HepG2 (cell line): ENCODE measurements at regions not wholly inside any gene's neighbourhood (a gene's known extent, or its start where the extent isn't known, plus 50 kb on each side); places are given as distances from the start of the nearest gene placed in this dataset.

ENCODE experiments used
- GATAD1 ChIP-seq: IDR thresholded peaks from 2 replicates; pipeline ENCODE4 v1.6.1; 2016; ENCODE audit warnings: missing genetic modification reagents, missing compliant biosample characterization
- GATAD2A ChIP-seq: IDR thresholded peaks from 2 replicates; pipeline ENCODE4 v1.6.1; 2016
- HOXA5 ChIP-seq: sonication (generic); formaldehyde crosslinking; IDR thresholded peaks from 2 replicates; pipeline ENCODE4 v1.4.0; 2020; ENCODE audit warnings: missing genetic modification reagents
- NCOA1 ChIP-seq: sonication (generic); formaldehyde crosslinking; IDR thresholded peaks from 2 replicates; pipeline ENCODE4 v1.9.0; 2021; ENCODE audit warnings: missing genetic modification reagents
- NKX3-1 ChIP-seq: sonication (generic); formaldehyde crosslinking; IDR thresholded peaks from 2 replicates; pipeline ENCODE4 v1.5.0; 2020; ENCODE audit warnings: missing genetic modification reagents
- RXRB ChIP-seq: IDR thresholded peaks from 2 replicates; pipeline ENCODE4 v1.6.1; 2016; ENCODE audit warnings: borderline replicate concordance, missing genetic modification reagents, missing compliant biosample characterization
- SOX5 ChIP-seq: IDR thresholded peaks from 2 replicates; pipeline ENCODE4 v1.6.1; 2016; ENCODE audit warnings: borderline replicate concordance
- TBX2 ChIP-seq: sonication (generic); formaldehyde crosslinking; IDR thresholded peaks from 2 replicates; pipeline ENCODE4 v1.5.0; 2020; ENCODE audit warnings: missing genetic modification reagents, mild to moderate bottlenecking, borderline replicate concordance
- ZMYM4 ChIP-seq: sonication (generic); formaldehyde crosslinking; IDR thresholded peaks from 2 replicates; pipeline ENCODE4 v1.8.1; 2023; ENCODE audit warnings: mild to moderate bottlenecking, missing genetic modification reagents
- ZSCAN21 ChIP-seq: sonication (generic); formaldehyde crosslinking; IDR thresholded peaks from 2 replicates; pipeline ENCODE4 v1.8.0; 2022; ENCODE audit warnings: mild to moderate bottlenecking, missing genetic modification reagents, moderate library complexity, borderline replicate concordance
- TF ChIP-seq, protein P1 (sequence below): sonication (generic); formaldehyde crosslinking; IDR thresholded peaks from 2 replicates; pipeline ENCODE4 v1.5.1; 2020; ENCODE audit warnings: missing genetic modification reagents, mild to moderate bottlenecking, borderline replicate concordance
- TF ChIP-seq, protein P2 (sequence below): IDR thresholded peaks from 2 replicates; pipeline ENCODE4 v1.4.0; 2020; ENCODE audit warnings: mild to moderate bottlenecking, missing genetic modification reagents
- TF ChIP-seq, protein P3 (sequence below): sonication (generic); formaldehyde crosslinking; IDR thresholded peaks from 2 replicates; pipeline ENCODE4 v1.8.1; 2023; ENCODE audit warnings: missing genetic modification reagents, inconsistent platforms, borderline replicate concordance
- TF ChIP-seq, protein P4 (sequence below): sonication (generic); formaldehyde crosslinking; IDR thresholded peaks from 2 replicates; pipeline ENCODE4 v1.4.0; 2020; ENCODE audit warnings: mild to moderate bottlenecking, missing genetic modification reagents

DNA sequence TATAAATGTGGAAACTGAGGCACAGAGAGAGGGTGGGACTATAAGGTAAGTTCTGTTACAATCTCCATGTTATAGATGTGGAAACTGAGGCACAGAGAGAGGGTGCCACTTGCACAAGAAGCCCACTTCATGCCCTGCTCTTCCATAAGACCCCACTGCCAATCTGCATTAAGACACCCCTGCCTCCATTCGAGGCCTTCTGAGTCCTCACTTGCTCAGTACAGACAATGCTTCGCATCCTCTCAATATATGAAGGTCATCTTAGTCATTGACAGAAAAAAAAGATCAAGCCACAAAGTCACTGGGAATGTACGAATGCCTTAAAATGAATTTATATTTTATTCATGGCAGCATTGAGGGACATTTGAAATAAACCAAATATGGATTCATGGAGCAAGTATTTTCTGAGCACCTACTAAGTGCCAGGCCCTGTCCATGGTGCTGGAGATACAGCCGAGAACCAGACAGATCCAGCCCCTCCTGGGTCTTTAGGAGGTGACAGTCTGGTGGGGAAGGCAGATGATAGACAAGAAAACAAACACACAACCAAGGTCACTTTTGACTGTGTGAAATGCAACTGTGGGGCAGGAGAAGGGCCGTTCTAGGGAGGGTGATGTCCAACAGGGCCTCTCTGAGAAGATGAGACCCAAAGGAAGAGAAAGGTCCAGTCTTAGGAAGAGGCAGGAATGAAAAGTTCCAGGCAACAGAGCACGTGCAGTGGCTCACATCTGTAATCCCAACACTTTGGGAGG, 92.5 kb upstream of the PTPN1 start (continued):
- TF ChIP-seq GATAD1 (CRISPR knock-in tag) (peak; percentile 65; the same call in 1 of the 2 replicates), TBX2 (peak; percentile 48; the same call in 1 of the 2 replicates), ZMYM4 (CRISPR knock-in tag) (0 out of 2 replicates have a peak, but pooled peaks have one; percentile 16), HOXA5 (0 out of 2 replicates have a peak, but pooled peaks have one; percentile 39), SOX5 (CRISPR knock-in tag) (no peak), GATAD2A (CRISPR knock-in tag) (peak; percentile 55; the same call in 1 of the 2 replicates), RXRB (CRISPR knock-in tag) (peak; percentile 46; the same call in 1 of the 2 replicates), ZSCAN21 (CRISPR knock-in tag) (0 out of 2 replicates have a peak, but pooled peaks have one; percentile 45), NCOA1 (CRISPR knock-in tag) (no peak), NKX3-1 (peak; percentile 60; the same call in 1 of the 2 replicates)
- TF ChIP-seq, protein P1, sequence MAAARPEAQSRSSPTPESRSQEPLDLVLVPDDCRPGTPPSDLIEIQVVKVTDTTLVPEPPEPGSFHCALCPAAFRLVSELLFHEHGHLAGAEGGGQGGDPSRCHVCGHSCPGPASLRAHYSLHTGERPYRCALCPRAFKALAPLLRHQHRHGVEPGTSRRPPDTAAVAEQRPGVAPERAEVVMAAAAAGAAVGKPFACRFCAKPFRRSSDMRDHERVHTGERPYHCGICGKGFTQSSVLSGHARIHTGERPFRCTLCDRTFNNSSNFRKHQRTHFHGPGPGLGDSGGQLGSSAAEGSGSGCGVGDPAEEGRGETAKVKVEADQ (CRISPR knock-in tag), result no peak
- TF ChIP-seq, protein P2, sequence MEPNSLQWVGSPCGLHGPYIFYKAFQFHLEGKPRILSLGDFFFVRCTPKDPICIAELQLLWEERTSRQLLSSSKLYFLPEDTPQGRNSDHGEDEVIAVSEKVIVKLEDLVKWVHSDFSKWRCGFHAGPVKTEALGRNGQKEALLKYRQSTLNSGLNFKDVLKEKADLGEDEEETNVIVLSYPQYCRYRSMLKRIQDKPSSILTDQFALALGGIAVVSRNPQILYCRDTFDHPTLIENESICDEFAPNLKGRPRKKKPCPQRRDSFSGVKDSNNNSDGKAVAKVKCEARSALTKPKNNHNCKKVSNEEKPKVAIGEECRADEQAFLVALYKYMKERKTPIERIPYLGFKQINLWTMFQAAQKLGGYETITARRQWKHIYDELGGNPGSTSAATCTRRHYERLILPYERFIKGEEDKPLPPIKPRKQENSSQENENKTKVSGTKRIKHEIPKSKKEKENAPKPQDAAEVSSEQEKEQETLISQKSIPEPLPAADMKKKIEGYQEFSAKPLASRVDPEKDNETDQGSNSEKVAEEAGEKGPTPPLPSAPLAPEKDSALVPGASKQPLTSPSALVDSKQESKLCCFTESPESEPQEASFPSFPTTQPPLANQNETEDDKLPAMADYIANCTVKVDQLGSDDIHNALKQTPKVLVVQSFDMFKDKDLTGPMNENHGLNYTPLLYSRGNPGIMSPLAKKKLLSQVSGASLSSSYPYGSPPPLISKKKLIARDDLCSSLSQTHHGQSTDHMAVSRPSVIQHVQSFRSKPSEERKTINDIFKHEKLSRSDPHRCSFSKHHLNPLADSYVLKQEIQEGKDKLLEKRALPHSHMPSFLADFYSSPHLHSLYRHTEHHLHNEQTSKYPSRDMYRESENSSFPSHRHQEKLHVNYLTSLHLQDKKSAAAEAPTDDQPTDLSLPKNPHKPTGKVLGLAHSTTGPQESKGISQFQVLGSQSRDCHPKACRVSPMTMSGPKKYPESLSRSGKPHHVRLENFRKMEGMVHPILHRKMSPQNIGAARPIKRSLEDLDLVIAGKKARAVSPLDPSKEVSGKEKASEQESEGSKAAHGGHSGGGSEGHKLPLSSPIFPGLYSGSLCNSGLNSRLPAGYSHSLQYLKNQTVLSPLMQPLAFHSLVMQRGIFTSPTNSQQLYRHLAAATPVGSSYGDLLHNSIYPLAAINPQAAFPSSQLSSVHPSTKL, result peak; percentile 54
- TF ChIP-seq, protein P3, sequence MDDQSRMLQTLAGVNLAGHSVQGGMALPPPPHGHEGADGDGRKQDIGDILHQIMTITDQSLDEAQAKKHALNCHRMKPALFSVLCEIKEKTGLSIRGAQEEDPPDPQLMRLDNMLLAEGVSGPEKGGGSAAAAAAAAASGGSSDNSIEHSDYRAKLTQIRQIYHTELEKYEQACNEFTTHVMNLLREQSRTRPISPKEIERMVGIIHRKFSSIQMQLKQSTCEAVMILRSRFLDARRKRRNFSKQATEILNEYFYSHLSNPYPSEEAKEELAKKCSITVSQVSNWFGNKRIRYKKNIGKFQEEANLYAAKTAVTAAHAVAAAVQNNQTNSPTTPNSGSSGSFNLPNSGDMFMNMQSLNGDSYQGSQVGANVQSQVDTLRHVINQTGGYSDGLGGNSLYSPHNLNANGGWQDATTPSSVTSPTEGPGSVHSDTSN, result 0 out of 2 replicates have a peak, but pooled peaks have one; percentile 55
- TF ChIP-seq, protein P4, sequence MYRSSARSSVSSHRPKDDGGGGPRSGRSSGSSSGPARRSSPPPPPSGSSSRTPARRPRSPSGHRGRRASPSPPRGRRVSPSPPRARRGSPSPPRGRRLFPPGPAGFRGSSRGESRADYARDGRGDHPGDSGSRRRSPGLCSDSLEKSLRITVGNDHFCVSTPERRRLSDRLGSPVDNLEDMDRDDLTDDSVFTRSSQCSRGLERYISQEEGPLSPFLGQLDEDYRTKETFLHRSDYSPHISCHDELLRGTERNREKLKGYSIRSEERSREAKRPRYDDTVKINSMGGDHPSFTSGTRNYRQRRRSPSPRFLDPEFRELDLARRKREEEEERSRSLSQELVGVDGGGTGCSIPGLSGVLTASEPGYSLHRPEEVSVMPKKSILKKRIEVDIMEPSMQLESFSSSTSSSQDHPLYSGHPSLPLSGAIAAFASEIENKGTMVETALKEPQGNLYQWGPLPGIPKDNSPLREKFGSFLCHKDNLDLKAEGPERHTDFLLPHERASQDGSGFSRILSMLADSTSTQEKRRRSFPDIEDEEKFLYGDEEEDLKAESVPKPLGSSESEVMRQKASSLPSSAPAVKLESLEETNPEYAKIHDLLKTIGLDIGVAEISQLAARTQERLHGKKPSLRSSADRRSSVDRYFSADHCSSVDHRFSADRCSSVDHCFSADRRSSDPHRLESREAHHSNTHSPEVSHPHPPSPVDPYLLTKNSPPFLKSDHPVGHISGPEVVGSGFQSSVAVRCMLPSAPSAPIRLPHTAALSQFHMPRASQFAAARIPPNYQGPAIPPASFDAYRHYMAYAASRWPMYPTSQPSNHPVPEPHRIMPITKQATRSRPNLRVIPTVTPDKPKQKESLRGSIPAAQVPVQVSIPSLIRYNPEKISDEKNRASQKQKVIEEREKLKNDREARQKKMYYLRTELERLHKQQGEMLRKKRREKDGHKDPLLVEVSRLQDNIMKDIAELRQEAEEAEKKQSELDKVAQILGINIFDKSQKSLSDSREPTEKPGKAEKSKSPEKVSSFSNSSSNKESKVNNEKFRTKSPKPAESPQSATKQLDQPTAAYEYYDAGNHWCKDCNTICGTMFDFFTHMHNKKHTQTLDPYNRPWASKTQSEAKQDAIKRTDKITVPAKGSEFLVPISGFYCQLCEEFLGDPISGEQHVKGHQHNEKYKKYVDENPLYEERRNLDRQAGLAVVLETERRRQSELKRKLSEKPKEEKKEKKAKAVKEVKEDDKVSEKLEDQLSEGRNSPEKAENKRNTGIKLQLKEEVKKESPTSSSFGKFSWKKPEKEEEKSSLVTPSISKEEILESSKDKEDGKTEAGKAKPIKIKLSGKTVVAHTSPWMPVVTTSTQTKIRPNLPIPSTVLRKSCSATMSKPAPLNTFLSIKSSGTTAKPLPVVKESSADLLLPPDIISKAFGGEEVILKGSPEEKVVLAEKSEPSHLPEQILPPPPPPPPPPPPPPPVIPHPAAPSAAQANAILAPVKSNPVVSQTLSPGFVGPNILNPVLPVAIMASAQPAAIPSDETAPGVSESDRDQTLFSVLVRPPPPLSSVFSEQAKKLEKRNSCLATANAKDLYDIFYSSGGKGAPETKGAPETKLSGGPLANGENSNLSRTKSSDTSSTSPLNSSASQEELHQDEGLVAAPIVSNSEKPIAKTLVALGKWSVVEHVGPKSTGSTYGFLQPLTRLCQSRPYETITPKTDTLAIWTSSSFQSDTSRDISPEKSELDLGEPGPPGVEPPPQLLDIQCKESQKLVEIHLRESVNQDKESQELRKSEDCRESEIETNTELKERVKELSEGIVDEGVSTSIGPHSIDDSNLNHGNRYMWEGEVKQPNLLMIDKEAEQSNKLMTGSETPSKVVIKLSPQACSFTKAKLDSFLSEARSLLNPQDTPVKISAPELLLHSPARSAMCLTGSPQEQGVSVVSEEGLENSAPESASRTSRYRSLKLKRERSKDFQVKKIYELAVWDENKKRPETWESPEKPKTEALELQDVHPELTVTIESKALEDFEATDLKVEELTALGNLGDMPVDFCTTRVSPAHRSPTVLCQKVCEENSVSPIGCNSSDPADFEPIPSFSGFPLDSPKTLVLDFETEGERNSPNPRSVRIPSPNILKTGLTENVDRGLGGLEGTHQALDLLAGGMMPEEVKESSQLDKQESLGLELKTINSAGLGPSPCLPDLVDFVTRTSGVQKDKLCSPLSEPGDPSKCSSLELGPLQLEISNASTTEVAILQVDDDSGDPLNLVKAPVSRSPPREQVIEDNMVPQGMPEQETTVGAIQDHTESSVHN (CRISPR knock-in tag), result no peak
